Upper lobe of left lung (tissue), 6 donors: ENCODE measurements at regions not wholly inside any gene's neighbourhood (a gene's known extent, or its start where the extent isn't known, plus 50 kb on each side); places are given as distances from the start of the nearest gene placed in this dataset.

Experiments used
- ATAC-seq, 2 donors: fragments of 200-7000 bp; cut with Tn5 transposase; one replicate each; pipeline ENCODE4 v1.9.1; 2022; ENCODE audit warnings: mild to moderate bottlenecking in 2 of 2, moderate library complexity in 2 of 2; ENCODE audit not compliant: low FRiP score in 2 of 2
- DNase-seq, 2 donors: peaks; one replicate each; pipeline ENCODE4 v3.0.0-alpha.2; 2019 to 2020
- H3K27ac ChIP-seq, 4 donors: fragments of 200-600 bp; sonication (generic); one replicate each; pipeline ENCODE4 v1.5.1; 2016 to 2019
- H3K27me3 ChIP-seq, 4 donors: fragments of 200-600 bp; sonication (generic); one replicate each; pipeline ENCODE4 v1.5.1; 2017 to 2019
- H3K36me3 ChIP-seq, 4 donors: fragments of 200-600 bp; sonication (generic); one replicate each; pipeline ENCODE4 v1.5.1; 2016 to 2019
- H3K4me1 ChIP-seq, 4 donors: fragments of 200-600 bp; sonication (generic); one replicate each; pipeline ENCODE4 v1.5.1; 2018 to 2019
- H3K4me3 ChIP-seq, 4 donors: fragments of 200-600 bp; sonication (generic); one replicate each; pipeline ENCODE4 v1.5.1; 2017 to 2019; ENCODE audit warnings: mild to moderate bottlenecking in 2 of 4, moderate library complexity in 1 of 4
- H3K9me3 ChIP-seq, 4 donors: fragments of 200-600 bp; sonication (generic); one replicate each; pipeline ENCODE4 v1.5.1; 2018 to 2019
- EP300 ChIP-seq, 4 donors: sonication (generic); formaldehyde crosslinking; IDR thresholded peaks; one replicate each; pipeline ENCODE4 v1.5.1; 2017; ENCODE audit warnings: antibody characterized with exemption in 4 of 4, control low read depth in 2 of 4
- POLR2A ChIP-seq, 4 donors: fragments of 450-650 bp; IDR thresholded peaks; one replicate each; pipeline ENCODE4 v1.5.1; 2016 to 2017; ENCODE audit warnings: antibody characterized with exemption in 4 of 4, mild to moderate bottlenecking in 2 of 4
- POLR2AphosphoS5 ChIP-seq, 2 donors: sonication (generic); formaldehyde crosslinking; IDR thresholded peaks; one replicate each; pipeline ENCODE4 v1.5.1; 2017; ENCODE audit warnings: antibody characterized with exemption in 2 of 2
- WGBS, 2 donors: methylation state at CpG; one replicate each; pipeline ENCODE4 v1.1.5; 2017 to 2018; 5-methylcytosine and 5-hydroxymethylcytosine counted together
- TF ChIP-seq, protein P1 (sequence below), 6 experiments: fragments of 450-650 bp in 4 of 6; fragments of 200-600 bp in 2 of 6; sonication (generic) in 2 of 6; IDR thresholded peaks; one replicate each; pipeline ENCODE4 v1.5.1; 2016 to 2019; ENCODE audit warnings: antibody characterized with exemption in 6 of 6
- donor health status: DM: no; HTN: no; CAD: no; lungs with moderate emphysema.
- donor health status: DM: no; HTN: yes; CAD: no; lungs with severe emphysema.

DNA sequence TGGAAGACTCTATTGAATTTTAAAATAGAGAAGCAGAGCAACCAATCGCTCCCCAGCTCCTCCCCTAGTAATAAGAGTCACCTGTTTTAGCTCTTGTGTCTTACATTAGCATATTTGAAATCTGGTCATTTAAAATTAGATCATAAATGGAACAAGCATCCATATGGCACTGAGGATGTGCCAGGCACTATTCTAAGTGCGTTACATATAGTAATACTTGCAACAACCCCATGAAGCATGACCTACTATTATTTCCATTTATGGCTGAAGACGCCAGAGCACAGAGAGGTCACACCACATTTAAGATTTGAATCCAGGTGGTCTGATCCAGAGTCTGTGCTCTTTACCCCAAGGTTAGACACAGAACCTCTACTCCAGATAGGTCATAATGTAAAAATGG is 82.0 kb upstream of the HIVEP3 start:
- no peak for ATAC-seq
- Histone ChIP-seq H3K36me3 (no peaks in the 10 kb centered on the region), H3K27me3 (no peaks in the 10 kb centered on the region), H3K9me3 (no peaks in the 10 kb centered on the region), H3K4me3 (no peak overlapping the region), H3K27ac (no peak overlapping the region), H3K4me1 (peaks cover 0 to 12% (median 6%) of the 10 kb centered on the region in 4 donors)
- TF ChIP-seq POLR2AphosphoS5 (IDR thresholded peaks at IDR 0.05): no peak
- TF ChIP-seq EP300 (IDR thresholded peaks at IDR 0.05): no peak
- TF ChIP-seq, protein P1, sequence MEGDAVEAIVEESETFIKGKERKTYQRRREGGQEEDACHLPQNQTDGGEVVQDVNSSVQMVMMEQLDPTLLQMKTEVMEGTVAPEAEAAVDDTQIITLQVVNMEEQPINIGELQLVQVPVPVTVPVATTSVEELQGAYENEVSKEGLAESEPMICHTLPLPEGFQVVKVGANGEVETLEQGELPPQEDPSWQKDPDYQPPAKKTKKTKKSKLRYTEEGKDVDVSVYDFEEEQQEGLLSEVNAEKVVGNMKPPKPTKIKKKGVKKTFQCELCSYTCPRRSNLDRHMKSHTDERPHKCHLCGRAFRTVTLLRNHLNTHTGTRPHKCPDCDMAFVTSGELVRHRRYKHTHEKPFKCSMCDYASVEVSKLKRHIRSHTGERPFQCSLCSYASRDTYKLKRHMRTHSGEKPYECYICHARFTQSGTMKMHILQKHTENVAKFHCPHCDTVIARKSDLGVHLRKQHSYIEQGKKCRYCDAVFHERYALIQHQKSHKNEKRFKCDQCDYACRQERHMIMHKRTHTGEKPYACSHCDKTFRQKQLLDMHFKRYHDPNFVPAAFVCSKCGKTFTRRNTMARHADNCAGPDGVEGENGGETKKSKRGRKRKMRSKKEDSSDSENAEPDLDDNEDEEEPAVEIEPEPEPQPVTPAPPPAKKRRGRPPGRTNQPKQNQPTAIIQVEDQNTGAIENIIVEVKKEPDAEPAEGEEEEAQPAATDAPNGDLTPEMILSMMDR (IDR thresholded peaks at IDR 0.05): no peak
- no peak for TF ChIP-seq POLR2A (IDR thresholded peaks at IDR 0.05)
- 95 to 97% methylated on average over 3 of the region's 3 CpGs for WGBS, 2 donors
- no peak for DNase-seq

DNA sequence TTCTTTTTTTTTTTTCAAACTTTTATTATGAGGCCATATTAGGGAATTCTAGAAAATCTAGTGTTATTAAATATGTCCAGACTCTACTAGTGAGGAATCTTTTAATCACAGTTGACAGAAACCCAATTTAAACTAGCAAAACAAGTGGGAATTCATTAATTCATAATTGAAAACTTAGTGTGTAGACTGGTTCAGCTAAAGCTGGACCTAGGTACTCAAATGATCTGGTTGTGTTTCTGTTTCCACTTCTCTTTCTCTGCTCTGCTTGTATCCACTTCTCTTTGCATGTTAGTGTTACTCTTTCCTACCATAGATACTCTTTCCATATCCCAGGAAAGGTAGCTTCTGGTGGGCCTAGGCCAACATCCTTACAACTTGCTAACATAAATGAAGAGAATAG is 81.2 kb upstream of the HIVEP3 start:
- no peak for ATAC-seq
- DNase-seq: no peak
- no peaks in the 10 kb centered on the region for H3K36me3 ChIP-seq
- TF ChIP-seq EP300 (IDR thresholded peaks at IDR 0.05): no peak
- no peak for TF ChIP-seq POLR2AphosphoS5 (IDR thresholded peaks at IDR 0.05)
- H3K27ac ChIP-seq: no peak overlapping the region
- H3K4me1 ChIP-seq: peaks cover 0 to 12% (median 6%) of the 10 kb centered on the region in 4 donors
- no peaks in the 10 kb centered on the region for H3K27me3 ChIP-seq
- no peaks in the 10 kb centered on the region for H3K9me3 ChIP-seq
- H3K4me3 ChIP-seq: no peak overlapping the region

DNA sequence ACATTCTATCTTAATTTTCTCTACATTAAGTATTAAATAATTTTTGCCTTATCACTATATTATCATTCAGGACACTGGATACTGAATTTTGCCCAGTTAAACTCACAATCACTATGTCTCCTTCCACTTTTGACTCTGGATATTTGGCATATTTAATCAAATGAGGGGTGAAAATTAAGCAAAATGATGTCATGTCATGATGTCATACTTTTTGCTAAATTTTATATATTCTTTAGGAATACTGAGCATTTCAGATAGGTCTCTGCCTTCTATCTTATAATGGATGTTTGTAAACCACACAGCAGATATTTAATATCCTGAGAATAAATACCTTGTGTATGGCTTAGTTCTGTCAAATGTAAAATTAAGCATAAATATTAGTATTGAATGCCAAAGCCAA is 79.5 kb upstream of the HIVEP3 start:
- DNase-seq: no peak
- no peaks in the 10 kb centered on the region for H3K27me3 ChIP-seq
- peaks cover 0 to 2% (median 0%) of the 10 kb centered on the region in 4 donors for H3K4me1 ChIP-seq
- H3K9me3 ChIP-seq: no peaks in the 10 kb centered on the region
- no peak for ATAC-seq
- no peaks in the 10 kb centered on the region for H3K36me3 ChIP-seq
- no peak overlapping the region for H3K27ac ChIP-seq
- no peak overlapping the region for H3K4me3 ChIP-seq
- TF ChIP-seq, protein P1 (IDR thresholded peaks at IDR 0.05): no peak
- TF ChIP-seq POLR2A (IDR thresholded peaks at IDR 0.05) (no peak), POLR2AphosphoS5 (IDR thresholded peaks at IDR 0.05) (no peak), EP300 (IDR thresholded peaks at IDR 0.05) (no peak)

DNA sequence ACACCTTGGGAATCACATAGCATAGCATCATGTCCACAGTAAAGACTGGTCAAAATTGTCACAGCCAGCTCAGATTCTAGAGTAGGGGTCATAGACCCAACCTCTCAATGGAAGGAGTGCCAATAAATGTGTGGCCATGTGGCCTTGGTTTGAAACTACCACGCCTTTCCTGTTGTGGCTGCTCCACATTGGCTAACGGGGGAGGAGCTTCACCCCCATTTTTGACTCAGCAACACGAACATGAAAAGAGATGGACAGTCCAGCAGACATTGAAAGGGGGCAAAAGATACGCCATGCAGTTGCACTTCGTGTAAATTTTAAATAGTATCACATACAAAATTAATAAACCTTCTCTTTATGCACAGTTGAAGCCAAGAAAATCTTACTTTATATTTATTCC is 78.4 kb upstream of the HIVEP3 start:
- H3K27ac ChIP-seq: no peak overlapping the region
- H3K27me3 ChIP-seq: no peaks in the 10 kb centered on the region
- no peaks in the 10 kb centered on the region for H3K4me1 ChIP-seq
- DNase-seq (no peak), ATAC-seq (no peak)
- WGBS, 2 donors: 89 to 93% methylated on average over 5 of the region's 5 CpGs
- H3K4me3 ChIP-seq: no peak overlapping the region
- H3K9me3 ChIP-seq: no peaks in the 10 kb centered on the region
- no peaks in the 10 kb centered on the region for H3K36me3 ChIP-seq
- no peak for TF ChIP-seq POLR2AphosphoS5 (IDR thresholded peaks at IDR 0.05)
- TF ChIP-seq, protein P1 (IDR thresholded peaks at IDR 0.05): no peak
- no peak for TF ChIP-seq EP300 (IDR thresholded peaks at IDR 0.05)
- no peak for TF ChIP-seq POLR2A (IDR thresholded peaks at IDR 0.05)

DNA sequence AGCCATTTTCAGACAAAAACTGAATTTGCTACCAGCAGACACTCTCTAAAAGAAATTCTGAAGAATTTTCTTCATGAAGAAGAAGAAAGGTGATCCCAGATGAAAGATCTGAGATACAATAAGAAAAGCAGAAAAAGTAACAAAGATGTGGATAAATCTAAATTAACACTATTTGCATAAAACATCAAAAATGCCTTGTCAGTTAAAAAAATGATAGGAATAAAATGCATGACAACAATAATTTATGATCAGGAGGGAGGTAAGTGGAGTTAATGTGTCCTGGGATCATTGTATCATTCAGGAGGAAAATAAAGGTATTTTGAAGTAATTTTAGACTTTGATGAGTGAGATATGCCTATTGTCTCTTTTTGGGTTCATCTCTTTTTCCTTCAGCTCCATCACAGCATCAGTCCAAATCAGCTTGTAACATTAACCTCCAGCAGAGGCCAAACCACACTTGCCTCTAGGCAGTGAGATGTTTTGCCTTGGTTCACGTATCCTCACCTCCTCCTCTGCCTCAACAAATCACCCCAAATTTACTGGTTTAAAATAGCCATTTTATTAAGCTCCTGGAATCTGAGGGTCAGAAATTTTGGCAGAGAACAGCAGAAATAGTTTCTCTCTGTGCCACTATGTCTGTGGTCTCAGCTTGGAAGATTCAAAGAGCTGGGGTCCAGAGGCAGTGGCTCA is 76.9 kb upstream of the HIVEP3 start:
- TF ChIP-seq, protein P1 (IDR thresholded peaks at IDR 0.05): no peak
- no peak for TF ChIP-seq EP300 (IDR thresholded peaks at IDR 0.05)
- TF ChIP-seq POLR2A (IDR thresholded peaks at IDR 0.05): no peak
- no peak for TF ChIP-seq POLR2AphosphoS5 (IDR thresholded peaks at IDR 0.05)
- H3K27ac ChIP-seq: no peak overlapping the region
- H3K36me3 ChIP-seq: no peaks in the 10 kb centered on the region
- H3K4me1 ChIP-seq: no peaks in the 10 kb centered on the region
- no peak for ATAC-seq
- 74 to 86% methylated on average over 1 of the region's 1 CpG for WGBS, 2 donors
- no peak overlapping the region for H3K4me3 ChIP-seq
- H3K9me3 ChIP-seq: no peaks in the 10 kb centered on the region
- no peaks in the 10 kb centered on the region for H3K27me3 ChIP-seq
- DNase-seq: no peak
